Neural cell (in vitro differentiated cells): ENCODE measurements at regions not wholly inside any gene's neighbourhood (a gene's known extent, or its start where the extent isn't known, plus 50 kb on each side); places are given as distances from the start of the nearest gene placed in this dataset.

Experiments used
- CTCF ChIP-seq: fragments of 450-650 bp; IDR thresholded peaks from 2 replicates; pipeline ENCODE4 v1.5.1; 2014; ENCODE audit warnings: antibody characterized with exemption, mild to moderate bottlenecking, moderate library complexity; ENCODE audit not compliant: poor library complexity, severe bottlenecking
- EZH2 ChIP-seq: fragments of 200-600, 300-800 bp; shearing (Covaris generic), sonication (generic); IDR thresholded peaks from 2 replicates; pipeline ENCODE4 v1.6.1; 2014; ENCODE audit warnings: antibody characterized with exemption, low read length, borderline replicate concordance, mild to moderate bottlenecking; ENCODE audit not compliant: insufficient read depth, poor library complexity, severe bottlenecking
- POLR2AphosphoS5 ChIP-seq: IDR thresholded peaks from 2 replicates; pipeline ENCODE4 v1.6.1; 2012

GRCh38 chr10:130897815-130898214 lies 413.7 kb downstream of the TCERG1L start:
- TF ChIP-seq CTCF (no peak), EZH2 (no peak), POLR2AphosphoS5 (no peak)
